ENCODE measurements at regions not wholly inside any gene's neighbourhood (a gene's known extent, or its start where the extent isn't known, plus 50 kb on each side); places are given as distances from the start of the nearest gene placed in this dataset.
"Not testable (repeated sequence)": the region's sequence is repeated elsewhere in the genome, so short reads cannot be mapped to it uniquely, and the experiment has no call there.

GRCh38 chr10:21122907-21123306 lies 225.8 kb upstream of the NEBL start:
- no peak for TF ChIP-seq CTCF (IDR thresholded peaks at IDR 0.05; ENCODE audit: low read depth, low read length)
- no peak for TF ChIP-seq EZH2phosphoT487 (IDR thresholded peaks at IDR 0.05; ENCODE audit: low read depth)
- no peaks in the 10 kb centered on the region for H3K79me2 ChIP-seq (ENCODE audit: low read length)
- no peak overlapping the region for H3K4me3 ChIP-seq (ENCODE audit: low read length)
- no peak overlapping the region for H3K27ac ChIP-seq (ENCODE audit: low read length)
- no peak overlapping the region for H3K9ac ChIP-seq (ENCODE audit: low read length)
- H2AFZ ChIP-seq (ENCODE audit: low read depth, low read length) = no peak overlapping the region
- H3K9me3 ChIP-seq (ENCODE audit: insufficient read depth, low read length) = no peaks in the 10 kb centered on the region
- no peaks in the 10 kb centered on the region for H3K27me3 ChIP-seq (ENCODE audit: low read depth, low read length)
- no peaks in the 10 kb centered on the region for H3K4me1 ChIP-seq (ENCODE audit: low read length)
- no peaks in the 10 kb centered on the region for H4K20me1 ChIP-seq (ENCODE audit: insufficient read depth, low read length)
- no peak overlapping the region for H3K4me2 ChIP-seq (ENCODE audit: low read length)
- H3K36me3 ChIP-seq (replicated peaks; ENCODE audit: low read depth, low read length) = no peaks in the 10 kb centered on the region

GRCh38 chr10:21121822-21122221 lies 224.7 kb upstream of the NEBL start:
- H3K27ac ChIP-seq (ENCODE audit: low read length); H3K36me3 ChIP-seq (replicated peaks; ENCODE audit: low read depth, low read length); H3K27me3 ChIP-seq (ENCODE audit: low read depth, low read length); H3K4me2 ChIP-seq (ENCODE audit: low read length); H3K79me2 ChIP-seq (ENCODE audit: low read length); H2AFZ ChIP-seq (ENCODE audit: low read depth, low read length); H3K9ac ChIP-seq (ENCODE audit: low read length); H3K9me3 ChIP-seq (ENCODE audit: insufficient read depth, low read length); H4K20me1 ChIP-seq (ENCODE audit: insufficient read depth, low read length); H3K4me3 ChIP-seq (ENCODE audit: low read length); H3K4me1 ChIP-seq (ENCODE audit: low read length): not testable (repeated sequence)

- H3K79me2 ChIP-seq (ENCODE audit: low read length) = no peaks in the 10 kb centered on the region
- H3K4me2 ChIP-seq (ENCODE audit: low read length) = no peak overlapping the region
- H3K9ac ChIP-seq (ENCODE audit: low read length) = no peak overlapping the region
- no peak for TF ChIP-seq EZH2phosphoT487 (IDR thresholded peaks at IDR 0.05; ENCODE audit: low read depth)
- no peak for TF ChIP-seq CTCF (IDR thresholded peaks at IDR 0.05; ENCODE audit: low read depth, low read length)
- H4K20me1 ChIP-seq (ENCODE audit: insufficient read depth, low read length) = no peaks in the 10 kb centered on the region
- H3K9me3 ChIP-seq (ENCODE audit: insufficient read depth, low read length) = no peaks in the 10 kb centered on the region
- no peaks in the 10 kb centered on the region for H3K4me1 ChIP-seq (ENCODE audit: low read length)
- no peak overlapping the region for H3K27ac ChIP-seq (ENCODE audit: low read length)
- H2AFZ ChIP-seq (ENCODE audit: low read depth, low read length) = no peak overlapping the region
- no peaks in the 10 kb centered on the region for H3K27me3 ChIP-seq (ENCODE audit: low read depth, low read length)
- no peaks in the 10 kb centered on the region for H3K36me3 ChIP-seq (replicated peaks; ENCODE audit: low read depth, low read length)
- H3K4me3 ChIP-seq (ENCODE audit: low read length) = no peak overlapping the region
These were observed 217.6 kb upstream of the NEBL start for GRCh38 chr10:21114683-21115082.

- no peak overlapping the region for H3K4me3 ChIP-seq (ENCODE audit: low read length)
- H3K9me3 ChIP-seq (ENCODE audit: insufficient read depth, low read length) = no peaks in the 10 kb centered on the region
- H3K36me3 ChIP-seq (replicated peaks; ENCODE audit: low read depth, low read length) = no peaks in the 10 kb centered on the region
- H3K79me2 ChIP-seq (ENCODE audit: low read length) = no peaks in the 10 kb centered on the region
- TF ChIP-seq CTCF (IDR thresholded peaks at IDR 0.05; ENCODE audit: low read depth, low read length) (no peak), EZH2phosphoT487 (IDR thresholded peaks at IDR 0.05; ENCODE audit: low read depth) (no peak)
- no peaks in the 10 kb centered on the region for H4K20me1 ChIP-seq (ENCODE audit: insufficient read depth, low read length)
- no peaks in the 10 kb centered on the region for H3K27me3 ChIP-seq (ENCODE audit: low read depth, low read length)
- H3K4me2 ChIP-seq (ENCODE audit: low read length) = no peak overlapping the region
- no peak overlapping the region for H3K9ac ChIP-seq (ENCODE audit: low read length)
- H2AFZ ChIP-seq (ENCODE audit: low read depth, low read length) = no peak overlapping the region
- H3K27ac ChIP-seq (ENCODE audit: low read length) = no peak overlapping the region
- H3K4me1 ChIP-seq (ENCODE audit: low read length) = no peaks in the 10 kb centered on the region
These were observed 213.2 kb upstream of the NEBL start for GRCh38 chr10:21110358-21110757.

GRCh38 chr10:21106931-21107330 lies 209.8 kb upstream of the NEBL start:
- not testable (repeated sequence) for H3K4me3 ChIP-seq (ENCODE audit: low read length); H3K27ac ChIP-seq (ENCODE audit: low read length); H3K79me2 ChIP-seq (ENCODE audit: low read length); H3K9ac ChIP-seq (ENCODE audit: low read length); H4K20me1 ChIP-seq (ENCODE audit: insufficient read depth, low read length); H2AFZ ChIP-seq (ENCODE audit: low read depth, low read length); H3K9me3 ChIP-seq (ENCODE audit: insufficient read depth, low read length); H3K4me1 ChIP-seq (ENCODE audit: low read length); H3K36me3 ChIP-seq (replicated peaks; ENCODE audit: low read depth, low read length); H3K27me3 ChIP-seq (ENCODE audit: low read depth, low read length); H3K4me2 ChIP-seq (ENCODE audit: low read length)

GRCh38 chr10:21105331-21105730 lies 208.2 kb upstream of the NEBL start:
- H3K79me2 ChIP-seq (ENCODE audit: low read length); H3K36me3 ChIP-seq (replicated peaks; ENCODE audit: low read depth, low read length); H3K9me3 ChIP-seq (ENCODE audit: insufficient read depth, low read length); H3K4me3 ChIP-seq (ENCODE audit: low read length); H3K4me2 ChIP-seq (ENCODE audit: low read length); H3K27me3 ChIP-seq (ENCODE audit: low read depth, low read length); H4K20me1 ChIP-seq (ENCODE audit: insufficient read depth, low read length); H2AFZ ChIP-seq (ENCODE audit: low read depth, low read length); H3K4me1 ChIP-seq (ENCODE audit: low read length); H3K9ac ChIP-seq (ENCODE audit: low read length); H3K27ac ChIP-seq (ENCODE audit: low read length): not testable (repeated sequence)

Data from OCI-LY3 (cell line).